ENCODE measurements at regions not wholly inside any gene's neighbourhood (a gene's known extent, or its start where the extent isn't known, plus 50 kb on each side); places are given as distances from the start of the nearest gene placed in this dataset.

DNA sequence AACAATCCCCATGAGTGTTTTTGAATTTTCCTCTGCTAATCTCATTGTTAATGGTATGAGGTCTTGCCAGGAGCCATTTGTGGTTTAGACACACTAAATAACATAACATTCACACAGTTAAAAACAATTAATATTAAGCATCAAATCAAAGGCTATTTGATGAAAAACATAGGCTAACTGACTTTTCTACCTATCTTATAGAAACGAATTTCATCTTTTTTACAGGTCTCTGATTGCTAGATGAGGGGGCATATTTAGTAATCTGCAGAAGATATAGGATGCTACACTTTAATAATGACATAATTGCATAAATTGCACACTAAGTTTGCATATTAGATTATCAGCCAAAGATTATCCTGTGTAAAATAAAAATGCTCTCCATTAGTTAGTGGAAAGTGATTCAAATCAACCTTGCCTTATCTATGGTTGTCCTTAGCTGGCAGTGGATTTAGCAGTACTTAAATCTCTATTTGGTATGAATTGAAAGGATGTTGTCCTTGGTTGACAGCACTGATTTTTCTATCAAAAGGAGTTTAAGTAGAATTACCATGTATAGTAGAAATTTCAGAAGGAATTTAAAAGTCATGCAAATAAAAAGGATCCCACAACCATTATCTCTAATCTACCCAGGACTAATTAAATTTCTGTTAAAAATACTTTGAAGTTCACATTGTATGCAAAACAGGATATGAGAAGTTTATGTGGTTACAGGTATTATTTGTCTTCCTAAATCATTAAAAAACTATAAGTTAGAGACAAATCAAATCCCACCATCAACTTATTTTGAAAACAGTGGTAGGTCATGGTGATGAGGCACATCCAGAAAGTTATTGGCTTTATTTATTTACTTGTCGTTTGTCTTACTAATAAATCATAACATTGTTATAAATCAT, 50.6 kb upstream of the SPAG16 start:
- H3K9me3 ChIP-seq = no peaks in the 10 kb centered on the region
- no peak overlapping the region for H3K27ac ChIP-seq
- ATAC-seq (ENCODE audit: insufficient number of reproducible peaks, low FRiP score, low read depth) (no peak), DNase-seq (ENCODE audit: low spot score) (no peak)
- no peaks in the 10 kb centered on the region for H3K36me3 ChIP-seq
- no peaks in the 10 kb centered on the region for H3K27me3 ChIP-seq (replicated peaks; ENCODE audit: insufficient read depth)
- peaks cover 13 to 25% of the 10 kb centered on the region in 2 donors for H3K4me1 ChIP-seq (ENCODE audit: control insufficient read depth in 1 of 2, low read depth in 2 of 2)
- no peak overlapping the region for H3K4me3 ChIP-seq
- TF ChIP-seq, protein P1, sequence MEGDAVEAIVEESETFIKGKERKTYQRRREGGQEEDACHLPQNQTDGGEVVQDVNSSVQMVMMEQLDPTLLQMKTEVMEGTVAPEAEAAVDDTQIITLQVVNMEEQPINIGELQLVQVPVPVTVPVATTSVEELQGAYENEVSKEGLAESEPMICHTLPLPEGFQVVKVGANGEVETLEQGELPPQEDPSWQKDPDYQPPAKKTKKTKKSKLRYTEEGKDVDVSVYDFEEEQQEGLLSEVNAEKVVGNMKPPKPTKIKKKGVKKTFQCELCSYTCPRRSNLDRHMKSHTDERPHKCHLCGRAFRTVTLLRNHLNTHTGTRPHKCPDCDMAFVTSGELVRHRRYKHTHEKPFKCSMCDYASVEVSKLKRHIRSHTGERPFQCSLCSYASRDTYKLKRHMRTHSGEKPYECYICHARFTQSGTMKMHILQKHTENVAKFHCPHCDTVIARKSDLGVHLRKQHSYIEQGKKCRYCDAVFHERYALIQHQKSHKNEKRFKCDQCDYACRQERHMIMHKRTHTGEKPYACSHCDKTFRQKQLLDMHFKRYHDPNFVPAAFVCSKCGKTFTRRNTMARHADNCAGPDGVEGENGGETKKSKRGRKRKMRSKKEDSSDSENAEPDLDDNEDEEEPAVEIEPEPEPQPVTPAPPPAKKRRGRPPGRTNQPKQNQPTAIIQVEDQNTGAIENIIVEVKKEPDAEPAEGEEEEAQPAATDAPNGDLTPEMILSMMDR (IDR thresholded peaks at IDR 0.05) = no peak
